Fibroblast of villous mesenchyme (primary cell): ENCODE measurements at regions not wholly inside any gene's neighbourhood (a gene's known extent, or its start where the extent isn't known, plus 50 kb on each side); places are given as distances from the start of the nearest gene placed in this dataset.
A peak's percentile ranks its signal among the peaks of the same experiment; 100 is the strongest.

Source experiments
- DNase-seq: peaks from one replicate; pipeline ENCODE4 v3.0.0-alpha.2; 2010; ENCODE audit warnings: low read depth
- H3K4me3 ChIP-seq: 2 replicates; pipeline ENCODE4 v1.5.1; 2011; ENCODE audit warnings: low read depth, mild to moderate bottlenecking, low read length
- CTCF ChIP-seq: IDR thresholded peaks from 2 replicates; pipeline ENCODE4 v1.5.1; 2012; ENCODE audit warnings: low read depth, mild to moderate bottlenecking, low read length; ENCODE audit not compliant: insufficient read depth

- no peak for TF ChIP-seq CTCF
- no peak overlapping the region for H3K4me3 ChIP-seq
- DNase-seq, result peak; percentile 27
Observed at GRCh38 chr20:43389211-43389610, 68.5 kb upstream of the SRSF6 start.

GRCh38 chr20:43388268-43389002 is 69.3 kb upstream of the SRSF6 start:
- no peak for TF ChIP-seq CTCF
- DNase-seq, result peak; percentile 27
- H3K4me3 ChIP-seq, result no peak overlapping the region

- no peak for DNase-seq
- no peak for TF ChIP-seq CTCF
Observed at GRCh38 chr20:43387737-43388136, 70.0 kb upstream of the SRSF6 start.

GRCh38 chr20:43386878-43387277 is 70.8 kb upstream of the SRSF6 start:
- no peak for TF ChIP-seq CTCF
- H3K4me3 ChIP-seq, result no peak overlapping the region
- no peak for DNase-seq

More at GRCh38 chr20:43387737-43388136, 70.0 kb upstream of the SRSF6 start:
- no peak overlapping the region for H3K4me3 ChIP-seq

- DNase-seq, result no peak
- TF ChIP-seq CTCF, result no peak
- no peak overlapping the region for H3K4me3 ChIP-seq
Observed at GRCh38 chr20:43385914-43386313, 71.8 kb upstream of the SRSF6 start.

- DNase-seq, result no peak
- H3K4me3 ChIP-seq, result no peak overlapping the region
- no peak for TF ChIP-seq CTCF
Observed at GRCh38 chr20:43384101-43384940, 73.4 kb upstream of the SRSF6 start.
